ENCODE measurements at regions not wholly inside any gene's neighbourhood (a gene's known extent, or its start where the extent isn't known, plus 50 kb on each side); places are given as distances from the start of the nearest gene placed in this dataset.

DNA sequence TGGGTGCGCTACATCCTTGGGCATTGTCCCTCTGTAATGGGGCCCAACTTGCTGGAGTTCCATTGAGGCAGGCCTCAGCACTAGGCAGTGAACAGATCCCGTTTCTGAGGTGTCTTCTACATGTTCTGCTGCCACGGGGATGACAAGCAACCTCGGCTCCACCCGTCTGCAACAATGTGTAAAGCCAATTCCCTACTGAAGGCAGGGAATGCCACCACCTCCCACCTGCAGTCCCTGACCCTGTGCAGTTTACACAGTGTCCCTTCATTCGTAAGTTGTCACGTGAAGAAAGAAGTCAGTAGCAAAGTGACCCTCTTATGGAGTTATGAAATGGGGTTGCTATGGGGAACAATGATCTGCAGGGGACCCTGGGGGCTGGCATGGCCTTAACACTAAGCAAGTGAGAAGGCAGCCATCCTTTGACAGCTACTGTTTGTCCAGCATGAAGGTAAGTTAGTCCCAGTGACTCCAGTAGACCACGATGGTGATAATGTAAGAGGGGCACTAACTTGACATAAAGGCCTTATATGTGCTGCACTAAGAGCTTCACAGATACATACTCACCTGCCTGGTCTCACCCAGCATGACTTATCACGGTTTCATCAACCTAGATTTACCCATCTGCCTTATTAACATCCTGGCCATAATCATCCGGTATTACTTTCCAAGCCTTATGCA, 130.6 kb upstream of the ZSWIM2 start:
- H3K4me3 ChIP-seq (replicated peaks; ENCODE audit: insufficient read depth, low read length): no peak overlapping the region
- TF ChIP-seq, protein P1, sequence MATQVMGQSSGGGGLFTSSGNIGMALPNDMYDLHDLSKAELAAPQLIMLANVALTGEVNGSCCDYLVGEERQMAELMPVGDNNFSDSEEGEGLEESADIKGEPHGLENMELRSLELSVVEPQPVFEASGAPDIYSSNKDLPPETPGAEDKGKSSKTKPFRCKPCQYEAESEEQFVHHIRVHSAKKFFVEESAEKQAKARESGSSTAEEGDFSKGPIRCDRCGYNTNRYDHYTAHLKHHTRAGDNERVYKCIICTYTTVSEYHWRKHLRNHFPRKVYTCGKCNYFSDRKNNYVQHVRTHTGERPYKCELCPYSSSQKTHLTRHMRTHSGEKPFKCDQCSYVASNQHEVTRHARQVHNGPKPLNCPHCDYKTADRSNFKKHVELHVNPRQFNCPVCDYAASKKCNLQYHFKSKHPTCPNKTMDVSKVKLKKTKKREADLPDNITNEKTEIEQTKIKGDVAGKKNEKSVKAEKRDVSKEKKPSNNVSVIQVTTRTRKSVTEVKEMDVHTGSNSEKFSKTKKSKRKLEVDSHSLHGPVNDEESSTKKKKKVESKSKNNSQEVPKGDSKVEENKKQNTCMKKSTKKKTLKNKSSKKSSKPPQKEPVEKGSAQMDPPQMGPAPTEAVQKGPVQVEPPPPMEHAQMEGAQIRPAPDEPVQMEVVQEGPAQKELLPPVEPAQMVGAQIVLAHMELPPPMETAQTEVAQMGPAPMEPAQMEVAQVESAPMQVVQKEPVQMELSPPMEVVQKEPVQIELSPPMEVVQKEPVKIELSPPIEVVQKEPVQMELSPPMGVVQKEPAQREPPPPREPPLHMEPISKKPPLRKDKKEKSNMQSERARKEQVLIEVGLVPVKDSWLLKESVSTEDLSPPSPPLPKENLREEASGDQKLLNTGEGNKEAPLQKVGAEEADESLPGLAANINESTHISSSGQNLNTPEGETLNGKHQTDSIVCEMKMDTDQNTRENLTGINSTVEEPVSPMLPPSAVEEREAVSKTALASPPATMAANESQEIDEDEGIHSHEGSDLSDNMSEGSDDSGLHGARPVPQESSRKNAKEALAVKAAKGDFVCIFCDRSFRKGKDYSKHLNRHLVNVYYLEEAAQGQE (IDR thresholded peaks at IDR 0.05; ENCODE audit: insufficient replicate concordance, low read depth): no peak
- TF ChIP-seq POLR2AphosphoS5 (IDR thresholded peaks at IDR 0.05; ENCODE audit: low read depth): no peak
- TF ChIP-seq SPI1 (IDR thresholded peaks at IDR 0.05; ENCODE audit: borderline replicate concordance, low read depth): no peak
- TF ChIP-seq CTCF (IDR thresholded peaks at IDR 0.05; ENCODE audit: insufficient read depth, low read length): no peak
- no peak for DNase-seq (ENCODE audit: low read depth in 1 of 2, low spot score in 1 of 2)
- H3K27ac ChIP-seq (replicated peaks): no peak overlapping the region
- H3K27me3 ChIP-seq (ENCODE audit: insufficient read depth, poor library complexity, severe bottlenecking): no peaks in the 10 kb centered on the region

DNA sequence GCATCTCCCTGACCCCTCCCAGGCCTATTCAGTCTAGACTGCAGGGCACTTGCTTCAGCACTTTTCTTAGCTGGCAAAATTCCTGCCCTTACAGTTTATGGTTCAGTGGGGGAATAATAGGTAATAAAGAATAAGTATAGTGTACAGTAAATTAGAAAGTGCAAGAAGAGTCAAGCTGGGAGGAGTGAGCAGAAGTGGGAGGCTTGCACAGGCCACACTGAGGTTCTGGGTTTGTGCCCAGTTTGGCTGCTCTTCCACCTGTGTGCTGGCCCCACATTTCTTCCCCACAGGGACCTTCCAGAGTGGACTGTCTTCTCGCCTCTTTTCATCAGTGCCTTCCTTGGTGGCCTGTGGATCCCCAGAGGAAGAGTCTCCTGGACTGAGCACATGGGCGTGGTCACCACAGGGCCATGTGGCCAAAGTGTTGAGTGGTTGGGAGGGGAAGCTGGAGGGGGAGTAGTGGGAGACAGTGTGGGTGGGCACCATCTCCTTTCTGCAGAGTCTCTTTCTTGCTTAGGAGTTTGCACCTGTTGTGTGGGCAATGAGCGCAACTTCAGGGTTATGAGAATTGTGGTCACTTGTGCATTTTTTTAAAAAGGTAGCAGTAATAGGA, 128.6 kb upstream of the ZSWIM2 start:
- Histone ChIP-seq H3K4me3 (replicated peaks; ENCODE audit: insufficient read depth, low read length) (no peak overlapping the region), H3K27me3 (ENCODE audit: insufficient read depth, poor library complexity, severe bottlenecking) (no peaks in the 10 kb centered on the region), H3K27ac (replicated peaks) (no peak overlapping the region)
- TF ChIP-seq POLR2AphosphoS5 (IDR thresholded peaks at IDR 0.05; ENCODE audit: low read depth): no peak
- no peak for TF ChIP-seq SPI1 (IDR thresholded peaks at IDR 0.05; ENCODE audit: borderline replicate concordance, low read depth)
- TF ChIP-seq, protein P1 (IDR thresholded peaks at IDR 0.05; ENCODE audit: insufficient replicate concordance, low read depth): no peak
- TF ChIP-seq GABPA (IDR thresholded peaks at IDR 0.05; ENCODE audit: low read depth): no peak
- TF ChIP-seq CTCF (IDR thresholded peaks at IDR 0.05; ENCODE audit: insufficient read depth, low read length): no peak
- DNase-seq (ENCODE audit: low read depth in 1 of 2, low spot score in 1 of 2): no peak

DNA sequence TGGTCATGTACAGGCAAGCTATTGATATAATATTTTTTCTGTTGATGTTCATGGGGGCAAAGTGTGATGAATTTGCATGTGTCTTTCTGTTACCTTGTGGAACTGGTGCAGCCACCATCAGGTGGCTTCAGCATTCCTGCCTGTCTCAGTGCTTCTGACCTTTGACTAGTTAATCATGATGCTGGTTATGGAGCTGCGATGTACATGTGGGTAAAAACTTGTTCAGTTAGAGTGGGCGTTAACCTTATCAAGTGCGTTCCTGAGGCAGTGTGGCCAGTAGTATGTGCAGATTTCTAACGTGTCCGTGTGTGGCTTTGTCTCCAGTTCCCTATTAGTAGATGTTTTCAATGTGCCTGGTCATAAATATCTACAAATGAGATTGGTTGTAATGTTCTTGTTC, 127.4 kb upstream of the ZSWIM2 start:
- Histone ChIP-seq H3K27me3 (ENCODE audit: insufficient read depth, poor library complexity, severe bottlenecking) (no peaks in the 10 kb centered on the region), H3K4me3 (replicated peaks; ENCODE audit: insufficient read depth, low read length) (no peak overlapping the region), H3K27ac (replicated peaks) (no peak overlapping the region)
- no peak for DNase-seq (ENCODE audit: low read depth in 1 of 2, low spot score in 1 of 2)
- TF ChIP-seq, protein P1 (IDR thresholded peaks at IDR 0.05; ENCODE audit: insufficient replicate concordance, low read depth): no peak
- no peak for TF ChIP-seq SPI1 (IDR thresholded peaks at IDR 0.05; ENCODE audit: borderline replicate concordance, low read depth)
- TF ChIP-seq POLR2AphosphoS5 (IDR thresholded peaks at IDR 0.05; ENCODE audit: low read depth): no peak
- TF ChIP-seq CTCF (IDR thresholded peaks at IDR 0.05; ENCODE audit: insufficient read depth, low read length): no peak
